GM12878 (cell line): ENCODE measurements at regions not wholly inside any gene's neighbourhood (a gene's known extent, or its start where the extent isn't known, plus 50 kb on each side); places are given as distances from the start of the nearest gene placed in this dataset.

Experiments used
- ATAC-seq: fragments of 200-7000 bp; cut with Tn5 transposase; 3 replicates; pipeline ENCODE4 v1.9.1; 2020; ENCODE audit warnings: mild to moderate bottlenecking, moderate library complexity
- BruUV-seq: library from RNA; stranded (reverse); fragments of 400-500 nt; replicated peaks from 2 replicates; lab custom pipeline; 2021; lab: Mats Ljungman, UMichigan
- CTCF ChIA-PET: fragments of 300-600 bp; sonication (Branson Sonifier 250); formaldehyde crosslinking; extraction: SDS; loops from one replicate; lab custom pipeline; 2021; ENCODE audit warnings: inconsistent platforms; lab: Yijun Ruan, JAX
- POLR2A ChIA-PET: fragments of 350-600 bp; formaldehyde crosslinking; extraction: SDS; loops from one replicate; lab custom pipeline; 2021; ENCODE audit warnings: inconsistent platforms; lab: Charles Lee
- RAD21 ChIA-PET: fragments of 300-600 bp; sonication (Branson Sonifier 250); formaldehyde crosslinking; loops from one replicate; lab custom pipeline; 2023; ENCODE audit warnings: antibody characterized with exemption; ENCODE audit not compliant: unreplicated experiment; lab: Charles Lee
- SMC1A ChIA-PET: fragments of 300-600 bp; sonication (Branson Sonifier 250); formaldehyde crosslinking; loops from one replicate; lab custom pipeline; 2023; ENCODE audit not compliant: unreplicated experiment, uncharacterized antibody; lab: Charles Lee
- DNase-seq: peaks from one replicate; pipeline ENCODE4 v3.0.0-alpha.2; 2011; ENCODE audit warnings: low read depth, low spot score
- FAIRE-seq: peaks from 3 replicates; lab custom pipeline; 2011; peaks lifted over from hg19 to GRCh38; lab: Jason Lieb, UNC
- H2AFZ ChIP-seq: 2 replicates; pipeline ENCODE4 v1.6.0; 2011; ENCODE audit warnings: low read depth, low read length, control low read depth; ENCODE audit not compliant: control insufficient read depth
- H3K27ac ChIP-seq: 2 replicates; pipeline ENCODE4 v1.5.1; 2011; ENCODE audit warnings: control low read depth; ENCODE audit not compliant: control insufficient read depth, insufficient read depth
- H3K27me3 ChIP-seq, 2 experiments: replicated peaks in 1 of 2; 2 replicates each; pipeline versions ENCODE4 v1.6.0 to v1.6.1; 2011; ENCODE audit warnings: low read length in 1 of 2; ENCODE audit not compliant: control insufficient read depth in 2 of 2, insufficient read depth in 2 of 2
- H3K36me3 ChIP-seq, 2 experiments: 2 replicates each; pipeline ENCODE4 v1.5.1; 2011; ENCODE audit warnings: low read length in 1 of 2; ENCODE audit not compliant: control insufficient read depth in 2 of 2, insufficient read depth in 2 of 2
- H3K4me1 ChIP-seq: 2 replicates; pipeline ENCODE4 v1.6.1; 2011; ENCODE audit warnings: mild to moderate bottlenecking, low read length, moderate library complexity, mixed read lengths; ENCODE audit not compliant: control insufficient read depth, insufficient read depth
- H3K4me2 ChIP-seq: 2 replicates; pipeline ENCODE4 v1.6.0; 2011; ENCODE audit warnings: control low read depth; ENCODE audit not compliant: control insufficient read depth, insufficient read depth
- H3K4me3 ChIP-seq: fragments of 200-600 bp; sonication (generic); 2 replicates; pipeline ENCODE4 v1.5.1; 2016
- H3K79me2 ChIP-seq: 2 replicates; pipeline ENCODE4 v1.6.0; 2011; ENCODE audit warnings: low read length; ENCODE audit not compliant: control insufficient read depth, insufficient read depth
- H3K9ac ChIP-seq: 2 replicates; pipeline ENCODE4 v1.8.0; 2011; ENCODE audit warnings: low read length, control low read depth, mixed read lengths; ENCODE audit not compliant: control insufficient read depth, insufficient read depth
- H3K9me3 ChIP-seq: replicated peaks from 3 replicates; pipeline ENCODE4 v1.5.1; 2011; ENCODE audit warnings: mild to moderate bottlenecking, low read length; ENCODE audit not compliant: control insufficient read depth, insufficient read depth
- H4K20me1 ChIP-seq: 2 replicates; pipeline ENCODE4 v1.6.0; 2011; ENCODE audit not compliant: control insufficient read depth, insufficient read depth
- BCL11A ChIP-seq: IDR thresholded peaks from 2 replicates; pipeline ENCODE4 v1.6.1; 2011; ENCODE audit warnings: low read depth, low read length
- BMI1 ChIP-seq: fragments of 450-650 bp; IDR thresholded peaks from 2 replicates; pipeline ENCODE4 v1.6.1; 2016; ENCODE audit warnings: mild to moderate bottlenecking, moderate library complexity, borderline replicate concordance
- CBX3 ChIP-seq: fragments of 200-600 bp; sonication (generic); IDR thresholded peaks from 2 replicates; pipeline ENCODE4 v1.6.1; 2016; ENCODE audit warnings: low read depth, borderline replicate concordance
- CHD2 ChIP-seq: IDR thresholded peaks from 2 replicates; pipeline ENCODE4 v1.6.1; 2011; ENCODE audit warnings: low read depth, low read length, improper control_type of control experiment, borderline replicate concordance
- GABPA ChIP-seq: IDR thresholded peaks from 2 replicates; pipeline ENCODE4 v1.6.1; 2014; ENCODE audit warnings: antibody characterized with exemption, low read depth, mild to moderate bottlenecking, inconsistent platforms
- MLLT1 ChIP-seq: fragments of 450-650 bp; IDR thresholded peaks from 2 replicates; pipeline ENCODE4 v1.6.1; 2016; ENCODE audit warnings: mild to moderate bottlenecking
- NR2C1 ChIP-seq: fragments of 450-650 bp; IDR thresholded peaks from 2 replicates; pipeline ENCODE4 v1.6.1; 2017; ENCODE audit warnings: antibody characterized with exemption, mild to moderate bottlenecking, moderate library complexity
- SMARCA5 ChIP-seq: fragments of 450-650 bp; IDR thresholded peaks from 2 replicates; pipeline ENCODE4 v1.6.1; 2017; ENCODE audit warnings: mild to moderate bottlenecking
- SP1 ChIP-seq: IDR thresholded peaks from one replicate; pipeline ENCODE4 v1.6.1; 2011; ENCODE audit warnings: low read depth, low read length
- SUPT20H ChIP-seq: IDR thresholded peaks from 2 replicates; pipeline ENCODE4 v1.6.1; 2011; ENCODE audit warnings: low read depth, mild to moderate bottlenecking, low read length, moderate library complexity, borderline replicate concordance; ENCODE audit not compliant: control insufficient read depth
- ZBTB33 ChIP-seq: fragments of 450-650 bp; IDR thresholded peaks from 2 replicates; pipeline ENCODE4 v1.6.1; 2017; ENCODE audit warnings: mild to moderate bottlenecking
- ZNF622 ChIP-seq: fragments of 450-650 bp; IDR thresholded peaks from 2 replicates; pipeline ENCODE4 v1.6.1; 2017; ENCODE audit warnings: mild to moderate bottlenecking, inconsistent platforms
- in situ Hi-C: fragments of 300-500 bp; cut with MboI; formaldehyde crosslinking; loops from 9 replicates; pipeline ENCODE4 v1.14.3; 2018; ENCODE audit warnings: mixed read lengths
- intact Hi-C: fragments of 100-400 bp; cut with micrococcal nuclease; formaldehyde crosslinking; loops from one replicate; pipeline ENCODE4 v1.14.2; 2022; ENCODE audit not compliant: unreplicated experiment
- TF ChIP-seq, protein P1 (sequence below): fragments of 450-650 bp; IDR thresholded peaks from 2 replicates; pipeline ENCODE4 v1.6.1; 2018; ENCODE audit warnings: mild to moderate bottlenecking, low read depth, moderate library complexity; ENCODE audit not compliant: partially characterized antibody
- TF ChIP-seq, protein P2 (sequence below): fragments of 150-350 bp; IDR thresholded peaks from 2 replicates; pipeline ENCODE4 v1.6.1; 2016; ENCODE audit warnings: low read depth, low read length
- TF ChIP-seq, protein P3 (sequence below): IDR thresholded peaks from 2 replicates; pipeline ENCODE4 v1.6.1; 2011; ENCODE audit warnings: borderline replicate concordance, low read depth, mild to moderate bottlenecking, moderate library complexity, mixed read lengths, low read length; ENCODE audit not compliant: insufficient read depth; ENCODE audit errors: extremely low read length

DNA sequence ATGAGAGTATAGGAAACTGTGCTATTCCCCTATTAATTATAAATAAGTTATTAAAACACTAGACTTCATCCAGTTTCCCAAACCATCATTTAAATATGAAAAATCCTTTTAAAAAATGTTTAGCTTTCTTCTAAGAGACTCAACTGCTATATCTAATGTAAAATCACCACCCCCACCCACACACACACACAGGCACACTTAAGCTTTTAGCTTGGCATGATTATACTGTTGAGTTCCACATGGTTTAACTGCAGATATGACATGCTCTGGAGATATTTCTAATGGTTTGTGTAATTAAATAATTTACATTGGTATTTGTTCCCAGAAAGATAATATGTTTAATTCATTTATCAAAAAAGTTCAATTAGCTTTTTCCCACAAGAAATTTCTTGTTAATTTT is 1700.1 kb upstream of the SLC10A2 start:
- H3K9me3 ChIP-seq = no peaks in the 10 kb centered on the region
- no peak overlapping the region for H3K27ac ChIP-seq
- RAD21 ChIA-PET = no interaction called here
- no peak for ATAC-seq
- DNase-seq = no peak
- H2AFZ ChIP-seq = no peak overlapping the region
- H3K4me1 ChIP-seq = no peaks in the 10 kb centered on the region
- POLR2A ChIA-PET = no interaction called here
- no peak for FAIRE-seq
- BruUV-seq = no TSS peak
- H3K4me3 ChIP-seq = no peak overlapping the region
- no peaks in the 10 kb centered on the region for H3K79me2 ChIP-seq
- H3K36me3 ChIP-seq = no peaks in the 10 kb centered on the region
- in situ Hi-C loops = loop anchor here (25.0 kb wide), 1 partner anchor 1579 kb away; no protein-coding TSS in a partner anchor
- H4K20me1 ChIP-seq = no peaks in the 10 kb centered on the region
- no peak overlapping the region for H3K4me2 ChIP-seq
- intact Hi-C loops = no loop called here
- no peaks in the 10 kb centered on the region for H3K27me3 ChIP-seq
- no peak overlapping the region for H3K9ac ChIP-seq
- CTCF ChIA-PET = interaction anchor here (1.0 to 1.2 kb wide), 2 partner anchors 9 to 1896 kb away, joined by 3 read pairs; no protein-coding TSS in a partner anchor
- SMC1A ChIA-PET = interaction anchor here (0.9 to 1.5 kb wide), 2 partner anchors 9 to 26 kb away, joined by 3 read pairs; no protein-coding TSS in a partner anchor
- TF ChIP-seq MLLT1 (no peak), ZNF622 (no peak), GABPA (no peak), ZBTB33 (no peak), SUPT20H (no peak), NR2C1 (no peak), BMI1 (no peak), CBX3 (no peak), SP1 (no peak), SMARCA5 (no peak), CHD2 (no peak), BCL11A (no peak)
- TF ChIP-seq, protein P1, sequence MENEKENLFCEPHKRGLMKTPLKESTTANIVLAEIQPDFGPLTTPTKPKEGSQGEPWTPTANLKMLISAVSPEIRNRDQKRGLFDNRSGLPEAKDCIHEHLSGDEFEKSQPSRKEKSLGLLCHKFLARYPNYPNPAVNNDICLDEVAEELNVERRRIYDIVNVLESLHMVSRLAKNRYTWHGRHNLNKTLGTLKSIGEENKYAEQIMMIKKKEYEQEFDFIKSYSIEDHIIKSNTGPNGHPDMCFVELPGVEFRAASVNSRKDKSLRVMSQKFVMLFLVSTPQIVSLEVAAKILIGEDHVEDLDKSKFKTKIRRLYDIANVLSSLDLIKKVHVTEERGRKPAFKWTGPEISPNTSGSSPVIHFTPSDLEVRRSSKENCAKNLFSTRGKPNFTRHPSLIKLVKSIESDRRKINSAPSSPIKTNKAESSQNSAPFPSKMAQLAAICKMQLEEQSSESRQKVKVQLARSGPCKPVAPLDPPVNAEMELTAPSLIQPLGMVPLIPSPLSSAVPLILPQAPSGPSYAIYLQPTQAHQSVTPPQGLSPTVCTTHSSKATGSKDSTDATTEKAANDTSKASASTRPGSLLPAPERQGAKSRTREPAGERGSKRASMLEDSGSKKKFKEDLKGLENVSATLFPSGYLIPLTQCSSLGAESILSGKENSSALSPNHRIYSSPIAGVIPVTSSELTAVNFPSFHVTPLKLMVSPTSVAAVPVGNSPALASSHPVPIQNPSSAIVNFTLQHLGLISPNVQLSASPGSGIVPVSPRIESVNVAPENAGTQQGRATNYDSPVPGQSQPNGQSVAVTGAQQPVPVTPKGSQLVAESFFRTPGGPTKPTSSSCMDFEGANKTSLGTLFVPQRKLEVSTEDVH = no peak
- TF ChIP-seq, protein P2, sequence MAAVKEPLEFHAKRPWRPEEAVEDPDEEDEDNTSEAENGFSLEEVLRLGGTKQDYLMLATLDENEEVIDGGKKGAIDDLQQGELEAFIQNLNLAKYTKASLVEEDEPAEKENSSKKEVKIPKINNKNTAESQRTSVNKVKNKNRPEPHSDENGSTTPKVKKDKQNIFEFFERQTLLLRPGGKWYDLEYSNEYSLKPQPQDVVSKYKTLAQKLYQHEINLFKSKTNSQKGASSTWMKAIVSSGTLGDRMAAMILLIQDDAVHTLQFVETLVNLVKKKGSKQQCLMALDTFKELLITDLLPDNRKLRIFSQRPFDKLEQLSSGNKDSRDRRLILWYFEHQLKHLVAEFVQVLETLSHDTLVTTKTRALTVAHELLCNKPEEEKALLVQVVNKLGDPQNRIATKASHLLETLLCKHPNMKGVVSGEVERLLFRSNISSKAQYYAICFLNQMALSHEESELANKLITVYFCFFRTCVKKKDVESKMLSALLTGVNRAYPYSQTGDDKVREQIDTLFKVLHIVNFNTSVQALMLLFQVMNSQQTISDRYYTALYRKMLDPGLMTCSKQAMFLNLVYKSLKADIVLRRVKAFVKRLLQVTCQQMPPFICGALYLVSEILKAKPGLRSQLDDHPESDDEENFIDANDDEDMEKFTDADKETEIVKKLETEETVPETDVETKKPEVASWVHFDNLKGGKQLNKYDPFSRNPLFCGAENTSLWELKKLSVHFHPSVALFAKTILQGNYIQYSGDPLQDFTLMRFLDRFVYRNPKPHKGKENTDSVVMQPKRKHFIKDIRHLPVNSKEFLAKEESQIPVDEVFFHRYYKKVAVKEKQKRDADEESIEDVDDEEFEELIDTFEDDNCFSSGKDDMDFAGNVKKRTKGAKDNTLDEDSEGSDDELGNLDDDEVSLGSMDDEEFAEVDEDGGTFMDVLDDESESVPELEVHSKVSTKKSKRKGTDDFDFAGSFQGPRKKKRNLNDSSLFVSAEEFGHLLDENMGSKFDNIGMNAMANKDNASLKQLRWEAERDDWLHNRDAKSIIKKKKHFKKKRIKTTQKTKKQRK = no peak
- TF ChIP-seq, protein P3, sequence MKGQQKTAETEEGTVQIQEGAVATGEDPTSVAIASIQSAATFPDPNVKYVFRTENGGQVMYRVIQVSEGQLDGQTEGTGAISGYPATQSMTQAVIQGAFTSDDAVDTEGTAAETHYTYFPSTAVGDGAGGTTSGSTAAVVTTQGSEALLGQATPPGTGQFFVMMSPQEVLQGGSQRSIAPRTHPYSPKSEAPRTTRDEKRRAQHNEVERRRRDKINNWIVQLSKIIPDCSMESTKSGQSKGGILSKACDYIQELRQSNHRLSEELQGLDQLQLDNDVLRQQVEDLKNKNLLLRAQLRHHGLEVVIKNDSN = no peak
